Endothelial cell of umbilical vein (primary cell): ENCODE measurements at regions not wholly inside any gene's neighbourhood (a gene's known extent, or its start where the extent isn't known, plus 50 kb on each side); places are given as distances from the start of the nearest gene placed in this dataset.
A peak's percentile ranks its signal among the peaks of the same experiment; 100 is the strongest.

ENCODE experiments used
- EZH2 ChIP-seq: IDR thresholded peaks from 2 replicates; pipeline ENCODE4 v1.6.1; 2012; ENCODE audit warnings: borderline replicate concordance, low read depth, mild to moderate bottlenecking, moderate library complexity, low read length, inconsistent platforms; ENCODE audit not compliant: severe bottlenecking
- JUN ChIP-seq: IDR thresholded peaks from 2 replicates; pipeline ENCODE4 v1.6.1; 2011; ENCODE audit warnings: borderline replicate concordance, low read depth; ENCODE audit not compliant: insufficient read length, insufficient read depth
- POLR2A ChIP-seq: IDR thresholded peaks from 2 replicates; pipeline ENCODE4 v1.6.1; 2012; ENCODE audit warnings: low read depth, mild to moderate bottlenecking, control low read depth, low read length
- TF ChIP-seq, protein P1 (sequence below), 2 donors: IDR thresholded peaks; 1 replicate in 1 of 2; 2 replicates in 1 of 2; pipeline ENCODE4 v1.5.1; 2011; ENCODE audit warnings: low read length in 2 of 2, mild to moderate bottlenecking in 2 of 2, moderate library complexity in 2 of 2, control low read depth in 1 of 2, inconsistent platforms in 1 of 2, low read depth in 1 of 2; ENCODE audit not compliant: insufficient read depth in 1 of 2; ENCODE audit errors: extremely low read depth in 1 of 2

DNA sequence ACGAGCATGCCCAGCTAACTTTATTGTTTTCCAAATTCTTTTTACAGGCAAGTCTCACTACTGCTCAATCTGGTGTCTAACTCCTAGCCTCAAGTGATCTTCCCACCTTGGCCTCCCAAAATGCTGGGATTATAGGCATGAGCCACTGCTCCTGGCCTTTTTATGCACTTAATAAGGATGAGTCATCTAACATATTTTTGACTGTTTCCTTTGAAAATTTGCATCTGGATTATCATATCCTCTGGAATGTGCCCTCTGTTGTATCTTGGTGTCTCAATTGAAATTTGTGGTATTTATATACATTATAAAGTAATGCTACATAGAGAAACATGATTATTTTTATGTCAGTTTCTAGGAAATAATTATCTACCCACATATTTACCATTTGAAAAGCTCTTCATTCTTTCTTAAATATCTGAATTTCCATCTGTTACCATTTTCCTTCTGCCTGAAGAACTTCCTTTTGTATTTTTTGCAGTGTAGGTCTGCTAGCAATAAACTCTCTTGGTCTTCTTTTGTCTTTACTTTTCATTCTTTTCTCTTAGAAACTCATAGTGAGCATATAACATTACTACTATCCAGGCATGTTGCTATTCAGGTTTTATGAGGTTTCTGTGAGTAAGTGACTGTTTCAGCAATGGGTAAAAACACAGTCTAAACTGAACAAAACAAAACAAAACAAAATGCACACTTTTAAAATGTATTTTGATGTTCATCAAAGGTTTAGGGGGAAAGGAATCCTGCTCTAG, 52.8 kb upstream of the CNOT2 start:
- no peak for TF ChIP-seq EZH2
- TF ChIP-seq, protein P1, sequence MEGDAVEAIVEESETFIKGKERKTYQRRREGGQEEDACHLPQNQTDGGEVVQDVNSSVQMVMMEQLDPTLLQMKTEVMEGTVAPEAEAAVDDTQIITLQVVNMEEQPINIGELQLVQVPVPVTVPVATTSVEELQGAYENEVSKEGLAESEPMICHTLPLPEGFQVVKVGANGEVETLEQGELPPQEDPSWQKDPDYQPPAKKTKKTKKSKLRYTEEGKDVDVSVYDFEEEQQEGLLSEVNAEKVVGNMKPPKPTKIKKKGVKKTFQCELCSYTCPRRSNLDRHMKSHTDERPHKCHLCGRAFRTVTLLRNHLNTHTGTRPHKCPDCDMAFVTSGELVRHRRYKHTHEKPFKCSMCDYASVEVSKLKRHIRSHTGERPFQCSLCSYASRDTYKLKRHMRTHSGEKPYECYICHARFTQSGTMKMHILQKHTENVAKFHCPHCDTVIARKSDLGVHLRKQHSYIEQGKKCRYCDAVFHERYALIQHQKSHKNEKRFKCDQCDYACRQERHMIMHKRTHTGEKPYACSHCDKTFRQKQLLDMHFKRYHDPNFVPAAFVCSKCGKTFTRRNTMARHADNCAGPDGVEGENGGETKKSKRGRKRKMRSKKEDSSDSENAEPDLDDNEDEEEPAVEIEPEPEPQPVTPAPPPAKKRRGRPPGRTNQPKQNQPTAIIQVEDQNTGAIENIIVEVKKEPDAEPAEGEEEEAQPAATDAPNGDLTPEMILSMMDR (IDR thresholded peaks at IDR 0.05; ENCODE audit: extremely low read depth in 1 of 2, insufficient read depth in 1 of 2, low read depth in 1 of 2, low read length in 2 of 2), result no peak
- TF ChIP-seq POLR2A, result no peak
- TF ChIP-seq JUN, result peak; percentile 49
